ENCODE measurements at regions not wholly inside any gene's neighbourhood (a gene's known extent, or its start where the extent isn't known, plus 50 kb on each side); places are given as distances from the start of the nearest gene placed in this dataset.

GRCh38 chr5:148913985-148914431 lies 87.6 kb downstream of the ADRB2 start:
- DNase-seq: no peak

- DNase-seq: no peak
These were observed 88.9 kb downstream of the ADRB2 start for GRCh38 chr5:148915224-148915817.

- no peak for DNase-seq
These were observed 94.4 kb downstream of the ADRB2 start for GRCh38 chr5:148920646-148921288.

- DNase-seq: no peak
These were observed 94.9 kb downstream of the ADRB2 start for GRCh38 chr5:148921350-148921749.

- peak; percentile 13 for DNase-seq
These were observed 96.2 kb downstream of the ADRB2 start for GRCh38 chr5:148922606-148923005.

GRCh38 chr5:148923023-148923422 lies 96.6 kb downstream of the ADRB2 start:
- DNase-seq: no peak

GRCh38 chr5:148924817-148925216 lies 98.4 kb downstream of the ADRB2 start:
- no peak for DNase-seq

GRCh38 chr5:148926207-148926606 lies 99.8 kb downstream of the ADRB2 start:
- DNase-seq: no peak

- DNase-seq: no peak
These were observed 101.0 kb downstream of the ADRB2 start for GRCh38 chr5:148927307-148927946.

- DNase-seq: no peak
These were observed 101.7 kb downstream of the ADRB2 start for GRCh38 chr5:148928141-148928540.

- DNase-seq: no peak
These were observed 105.1 kb downstream of the ADRB2 start for GRCh38 chr5:148931453-148932057.

GRCh38 chr5:148932355-148932935 lies 106.0 kb downstream of the ADRB2 start:
- no peak for DNase-seq

GRCh38 chr5:148933903-148934432 lies 107.6 kb downstream of the ADRB2 start:
- DNase-seq: no peak

- no peak for DNase-seq
These were observed 108.5 kb downstream of the ADRB2 start for GRCh38 chr5:148934895-148935400.

GRCh38 chr5:148937239-148937638 lies 110.8 kb downstream of the ADRB2 start:
- DNase-seq: no peak

GRCh38 chr5:148937830-148938521 lies 111.6 kb downstream of the ADRB2 start:
- no peak for DNase-seq

- no peak for DNase-seq
These were observed 112.1 kb downstream of the ADRB2 start for GRCh38 chr5:148938522-148938882.

GRCh38 chr5:148939676-148940075 lies 113.3 kb downstream of the ADRB2 start:
- no peak for DNase-seq

- DNase-seq: no peak
These were observed 115.4 kb downstream of the ADRB2 start for GRCh38 chr5:148941810-148942209.

GRCh38 chr5:148949841-148950470 lies 112.9 kb downstream of the SH3TC2 start:
- no peak for DNase-seq

- no peak for DNase-seq
These were observed 112.4 kb downstream of the SH3TC2 start for GRCh38 chr5:148950471-148950863.

- DNase-seq: no peak
These were observed 112.0 kb downstream of the SH3TC2 start for GRCh38 chr5:148950892-148951291.

All from activated naive CD4-positive, alpha-beta T cell treated with anti-CD3 and anti-CD28 coated beads, Interleukin-2, amount 50 U/mL, for 16 hours (primary cell).